GM19351 (cell line): ENCODE measurements at regions not wholly inside any gene's neighbourhood (a gene's known extent, or its start where the extent isn't known, plus 50 kb on each side); places are given as distances from the start of the nearest gene placed in this dataset.

Source experiments
- ATAC-seq: cut with Tn5 transposase; IDR thresholded peaks from one replicate; pipeline ENCODE4 v1.9.1; 2021; ENCODE audit warnings: mild to moderate bottlenecking, moderate library complexity; ENCODE audit not compliant: unreplicated experiment

DNA sequence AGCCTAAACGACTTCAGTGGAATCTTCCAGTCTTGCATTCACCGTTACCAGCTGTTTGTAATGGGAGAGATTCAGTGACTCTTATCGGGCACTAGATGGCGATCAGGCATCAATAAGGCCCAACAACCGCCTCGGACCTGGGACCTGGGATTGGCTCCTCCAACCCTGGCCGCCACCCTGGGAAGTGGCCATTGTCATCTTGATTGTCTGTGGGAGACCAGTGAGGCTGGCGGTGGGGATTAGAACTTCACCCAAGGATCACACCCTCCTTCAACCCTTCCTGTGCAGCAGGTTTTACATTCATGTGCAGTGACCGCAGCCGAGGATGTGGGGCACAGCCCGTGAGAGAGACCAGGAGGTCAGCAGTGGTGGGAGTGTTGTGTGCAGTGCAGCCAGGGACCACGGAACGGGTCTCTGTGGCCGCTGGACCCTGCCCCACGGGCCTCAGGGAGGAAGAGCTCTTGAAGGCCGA is 85.3 kb downstream of the SPP2 start:
- peak; percentile 82 for ATAC-seq

DNA sequence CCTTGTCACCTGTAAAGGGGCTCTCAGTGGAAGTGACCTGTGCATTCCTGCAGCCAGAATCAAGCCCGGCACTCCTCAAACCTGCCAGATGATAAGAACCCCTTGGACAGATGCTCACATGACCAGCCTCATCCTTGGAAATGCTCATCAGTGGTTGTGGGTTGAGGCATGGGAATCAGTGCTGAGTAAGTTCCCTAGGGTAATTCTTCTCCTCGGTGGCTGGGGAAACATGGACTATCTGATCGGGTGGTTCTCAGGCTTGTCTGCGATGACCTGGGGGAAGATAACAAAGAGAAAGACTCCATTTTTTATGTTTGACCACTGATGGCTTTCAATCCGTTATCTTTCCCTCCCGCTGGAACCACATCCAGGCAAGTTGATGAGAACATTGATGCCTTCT is 84.0 kb downstream of the SPP2 start:
- ATAC-seq: no peak

DNA sequence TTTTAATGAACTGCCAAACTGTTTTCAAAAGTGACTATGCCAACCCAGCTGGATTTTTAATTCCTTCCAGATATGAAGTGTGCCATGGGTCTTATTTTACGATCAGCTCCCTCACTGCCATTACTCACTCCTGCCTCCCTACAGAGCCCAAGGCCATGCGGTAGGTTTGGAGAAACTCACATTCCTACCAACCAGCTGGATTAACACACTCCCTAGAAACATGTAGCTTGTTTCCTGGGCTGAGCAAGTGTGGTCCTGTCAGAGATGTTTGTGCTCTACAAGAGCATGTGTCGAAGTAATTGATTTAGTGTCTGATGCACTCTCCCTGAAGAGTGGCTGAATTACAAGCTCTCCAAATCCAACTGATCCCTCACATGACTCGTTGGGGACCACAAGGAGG is 82.5 kb downstream of the SPP2 start:
- ATAC-seq: no peak

DNA sequence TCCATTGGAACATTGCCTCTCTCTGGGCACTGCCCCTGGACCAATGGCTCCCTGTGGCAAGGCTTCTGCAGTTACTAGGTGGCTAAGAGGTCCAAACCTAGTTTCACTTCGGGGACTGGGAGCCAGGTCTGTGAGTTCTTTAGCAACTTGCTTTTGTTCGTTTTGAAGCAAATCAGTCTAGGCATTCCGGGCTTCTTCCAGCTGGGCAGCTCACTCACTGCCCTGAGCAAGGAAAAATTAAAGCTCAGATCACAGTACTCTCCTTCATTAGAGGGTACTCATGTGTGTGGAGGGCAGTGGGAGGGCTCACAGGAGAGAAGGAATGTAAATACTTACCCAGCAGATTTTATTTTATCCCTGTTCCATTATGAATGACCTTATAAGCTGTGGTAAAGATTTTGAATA is 80.3 kb downstream of the SPP2 start:
- no peak for ATAC-seq

DNA sequence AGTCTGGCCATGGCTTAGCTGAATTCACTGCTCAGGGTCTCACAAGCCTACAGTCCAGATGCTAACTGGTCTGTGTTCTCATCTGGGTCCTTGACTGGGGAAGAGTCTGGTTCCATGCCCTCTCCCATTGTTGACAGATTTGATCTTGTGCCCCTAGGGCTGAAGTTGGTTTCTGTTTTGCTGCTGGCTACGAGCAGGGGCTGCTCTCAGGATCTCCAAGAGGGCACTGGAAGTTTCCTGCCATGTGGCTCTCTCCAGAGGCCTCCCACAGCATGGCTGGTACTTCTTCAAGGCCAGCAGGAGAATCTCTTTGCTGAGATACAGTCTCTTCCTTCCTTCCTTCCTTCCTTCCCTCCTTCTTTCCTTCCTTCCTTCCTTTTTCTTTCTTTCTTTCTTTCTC is 78.1 kb downstream of the SPP2 start:
- ATAC-seq: no peak
